ENCODE measurements at regions not wholly inside any gene's neighbourhood (a gene's known extent, or its start where the extent isn't known, plus 50 kb on each side); places are given as distances from the start of the nearest gene placed in this dataset.

- no peak overlapping the region for H3K14ac ChIP-seq (replicated peaks; ENCODE audit: low read depth, low read length)
- no CpG with 5 or more reads among the region's 2 CpGs for WGBS, 2 experiments (ENCODE audit: extremely low coverage in 2 of 2, insufficient read length in 1 of 2)
- no peak overlapping the region for H2BK120ac ChIP-seq (ENCODE audit: low read depth, low read length)
- H2BK5ac ChIP-seq (ENCODE audit: low read depth, low read length, poor library complexity, severe bottlenecking): no peak overlapping the region
- no peak overlapping the region for H4K8ac ChIP-seq (ENCODE audit: low read depth in 2 of 2, low read length in 2 of 2)
- H2AK5ac ChIP-seq (ENCODE audit: low read depth, low read length): no peak overlapping the region
- no peaks in the 10 kb centered on the region for H3K4me1 ChIP-seq (ENCODE audit: control insufficient read depth, insufficient read depth, low read length)
- H2BK20ac ChIP-seq (ENCODE audit: low read depth, low read length): no peak overlapping the region
- dilution Hi-C loops (cut with HindIII; ENCODE audit: low sequenced_read_pairs, unreplicated experiment) (no loop called here), intact Hi-C loops (cut with micrococcal nuclease) (no loop called here), in situ Hi-C loops (cut with MboI; ENCODE audit: low sequenced_read_pairs) (no loop called here)
- H3K79me1 ChIP-seq (ENCODE audit: low read depth in 1 of 2, low read length in 2 of 2): no peaks in the 10 kb centered on the region
- H2BK15ac ChIP-seq (ENCODE audit: low read depth, low read length): no peak overlapping the region
- no peak overlapping the region for H3K23ac ChIP-seq (ENCODE audit: low read depth, low read length)
- no peak overlapping the region for H3K27ac ChIP-seq (ENCODE audit: insufficient read depth, low read length)
- ChIA-PET CTCF (interaction anchor here (0.6 kb wide), 2 partner anchors 304 to 1941 kb away, joined by 3 to 4 read pairs; no protein-coding TSS in a partner anchor), POLR2A (ENCODE audit: unreplicated experiment) (no interaction called here)
- TF ChIP-seq CEBPB (IDR thresholded peaks at IDR 0.05; ENCODE audit: low read depth, low read length): no peak
- no peak for TF ChIP-seq RAD21 (IDR thresholded peaks at IDR 0.05; ENCODE audit: low read length)
- TF ChIP-seq CHD1 (IDR thresholded peaks at IDR 0.05; ENCODE audit: low read depth, low read length): no peak
- no peak for TF ChIP-seq MAZ (IDR thresholded peaks at IDR 0.05; ENCODE audit: borderline replicate concordance, low read depth, low read length)
- TF ChIP-seq RCOR1 (IDR thresholded peaks at IDR 0.05; ENCODE audit: insufficient replicate concordance, low read length): no peak
- TF ChIP-seq BHLHE40 (IDR thresholded peaks at IDR 0.05; ENCODE audit: low read depth, low read length): no peak
- no peaks in the 10 kb centered on the region for H3K27me3 ChIP-seq (ENCODE audit: control insufficient read depth, insufficient read depth, low read length)
- no peak overlapping the region for H4K91ac ChIP-seq (ENCODE audit: insufficient read depth, low read depth, low read length)
- no peak overlapping the region for H2AFZ ChIP-seq (replicated peaks; ENCODE audit: low read length, poor library complexity)
- no peaks in the 10 kb centered on the region for H4K20me1 ChIP-seq (ENCODE audit: insufficient read depth, low read length)
- no peak overlapping the region for H3K9ac ChIP-seq (ENCODE audit: low read depth, low read length)
- H2AK9ac ChIP-seq (replicated peaks; ENCODE audit: low read depth, low read length, poor library complexity): no peak overlapping the region
- DNase-seq: no peak
- no peak overlapping the region for H3K18ac ChIP-seq (ENCODE audit: low read depth, low read length)
- no peaks in the 10 kb centered on the region for H3K36me3 ChIP-seq (ENCODE audit: control insufficient read depth, insufficient read depth, low read length)
- no peak overlapping the region for H3K4me2 ChIP-seq (ENCODE audit: low read depth, low read length)
- H3K4ac ChIP-seq (ENCODE audit: low read depth, low read length): no peak overlapping the region
- 0 out of 2 replicates have a peak, but pooled peaks cover 3% of the 10 kb centered on the region for H3K9me3 ChIP-seq (ENCODE audit: control insufficient read depth, insufficient read depth, low read length)
- no peak overlapping the region for H3K4me3 ChIP-seq (ENCODE audit: insufficient read depth, low read depth, low read length)
- no peaks in the 10 kb centered on the region for H3K9me1 ChIP-seq (ENCODE audit: insufficient read depth, low read length)
- H4K5ac ChIP-seq (ENCODE audit: low read depth, low read length): no peak overlapping the region
- no peak for ATAC-seq (ENCODE audit: low read depth)
- no TSS peak for BruUV-seq (replicated peaks)
- no peak overlapping the region for H3K56ac ChIP-seq (ENCODE audit: extremely low read depth, insufficient read depth, low read length)
Measured at GRCh38 chr2:155424518-155424917, 726.0 kb downstream of the KCNJ3 start.

Measured in IMR-90 (cell line).